Body of pancreas (tissue), 4 donors: ENCODE measurements at regions not wholly inside any gene's neighbourhood (a gene's known extent, or its start where the extent isn't known, plus 50 kb on each side); places are given as distances from the start of the nearest gene placed in this dataset.

Source experiments
- ATAC-seq: fragments of 150-250 bp; one replicate; pipeline ENCODE4 v1.9.1; 2016
- DNase-seq, 4 donors: peaks; one replicate each; pipeline ENCODE4 v3.0.0-alpha.2; 2019
- H3K27ac ChIP-seq, 4 donors: fragments of 200-600 bp; sonication (generic); 1 replicate in 3 of 4; 2 replicates in 1 of 4; pipeline versions ENCODE4 v1.5.1 to v1.6.1; 2016 to 2019; ENCODE audit warnings: mild to moderate bottlenecking in 1 of 4, mixed read lengths in 1 of 4, moderate library complexity in 1 of 4
- H3K27me3 ChIP-seq, 2 donors: fragments of 200-600 bp; sonication (generic); one replicate each; pipeline ENCODE4 v1.6.0; 2016; ENCODE audit warnings: mild to moderate bottlenecking in 1 of 2
- H3K36me3 ChIP-seq, 2 donors: fragments of 200-600 bp; sonication (generic); replicated peaks in 1 of 2; 2 replicates each; pipeline ENCODE4 v1.5.1; 2016; ENCODE audit warnings: low read depth in 2 of 2; ENCODE audit not compliant: insufficient read depth in 1 of 2
- H3K4me1 ChIP-seq: fragments of 200-600 bp; sonication (generic); one replicate; pipeline ENCODE4 v1.6.0; 2016
- H3K4me3 ChIP-seq, 2 donors: fragments of 200-600 bp; sonication (generic); 1 replicate in 1 of 2; 2 replicates in 1 of 2; pipeline ENCODE4 v1.5.1; 2016 to 2019
- H3K9me3 ChIP-seq, 3 donors: fragments of 200-600 bp; sonication (generic); 1 replicate in 2 of 3; 2 replicates in 1 of 3; pipeline ENCODE4 v1.5.1; 2016
- POLR2A ChIP-seq, 3 donors: fragments of 450-650 bp; IDR thresholded peaks; one replicate each; pipeline ENCODE4 v1.6.1; 2016; ENCODE audit warnings: antibody characterized with exemption in 3 of 3, mild to moderate bottlenecking in 2 of 3
- WGBS, 2 donors: methylation state at CpG; one replicate each; pipeline ENCODE4 v1.1.5; 2017; 5-methylcytosine and 5-hydroxymethylcytosine counted together
- intact Hi-C: fragments of 100-400 bp; cut with DNase I; formaldehyde crosslinking; loops from one replicate; pipeline ENCODE4 v1.15.1; 2023
- TF ChIP-seq, protein P1 (sequence below), 7 experiments: fragments of 450-650 bp in 4 of 7; fragments of 200-600 bp in 3 of 7; sonication (generic) in 3 of 7; IDR thresholded peaks; one replicate each; pipeline ENCODE4 v1.5.1; 2016 to 2019; ENCODE audit warnings: antibody characterized with exemption in 7 of 7

DNA sequence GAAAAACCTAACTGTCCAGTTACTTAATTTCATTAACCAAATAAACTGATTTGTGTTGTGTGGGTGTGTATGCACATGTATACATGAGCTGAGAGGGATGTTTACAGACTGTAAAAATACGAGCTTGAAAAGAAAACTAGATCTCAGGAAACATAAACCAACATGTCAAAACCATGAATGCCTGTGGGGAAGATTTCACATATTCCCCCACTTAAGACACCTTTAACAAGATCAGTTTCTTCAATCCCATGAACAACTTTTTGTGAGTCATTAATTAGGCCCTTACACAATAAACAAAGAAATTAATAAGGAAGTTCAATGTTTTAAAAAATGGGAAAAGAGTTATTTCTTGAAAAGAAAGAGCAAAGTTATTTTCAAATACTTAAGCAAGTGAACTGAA is 170.8 kb downstream of the ZNF674 start:
- H3K36me3 ChIP-seq = no peaks in the 10 kb centered on the region
- 20 to 27% methylated on average over 1 of the region's 1 CpG for WGBS, 2 donors
- no peaks in the 10 kb centered on the region for H3K9me3 ChIP-seq
- no peaks in the 10 kb centered on the region for H3K27me3 ChIP-seq
- no peak for ATAC-seq
- no peak for DNase-seq
- TF ChIP-seq, protein P1, sequence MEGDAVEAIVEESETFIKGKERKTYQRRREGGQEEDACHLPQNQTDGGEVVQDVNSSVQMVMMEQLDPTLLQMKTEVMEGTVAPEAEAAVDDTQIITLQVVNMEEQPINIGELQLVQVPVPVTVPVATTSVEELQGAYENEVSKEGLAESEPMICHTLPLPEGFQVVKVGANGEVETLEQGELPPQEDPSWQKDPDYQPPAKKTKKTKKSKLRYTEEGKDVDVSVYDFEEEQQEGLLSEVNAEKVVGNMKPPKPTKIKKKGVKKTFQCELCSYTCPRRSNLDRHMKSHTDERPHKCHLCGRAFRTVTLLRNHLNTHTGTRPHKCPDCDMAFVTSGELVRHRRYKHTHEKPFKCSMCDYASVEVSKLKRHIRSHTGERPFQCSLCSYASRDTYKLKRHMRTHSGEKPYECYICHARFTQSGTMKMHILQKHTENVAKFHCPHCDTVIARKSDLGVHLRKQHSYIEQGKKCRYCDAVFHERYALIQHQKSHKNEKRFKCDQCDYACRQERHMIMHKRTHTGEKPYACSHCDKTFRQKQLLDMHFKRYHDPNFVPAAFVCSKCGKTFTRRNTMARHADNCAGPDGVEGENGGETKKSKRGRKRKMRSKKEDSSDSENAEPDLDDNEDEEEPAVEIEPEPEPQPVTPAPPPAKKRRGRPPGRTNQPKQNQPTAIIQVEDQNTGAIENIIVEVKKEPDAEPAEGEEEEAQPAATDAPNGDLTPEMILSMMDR (IDR thresholded peaks at IDR 0.05) = no peak
- TF ChIP-seq POLR2A (IDR thresholded peaks at IDR 0.05) = no peak
- H3K27ac ChIP-seq = no peak overlapping the region
- intact Hi-C loops = no loop called here
- no peaks in the 10 kb centered on the region for H3K4me1 ChIP-seq
- H3K4me3 ChIP-seq = no peak overlapping the region

DNA sequence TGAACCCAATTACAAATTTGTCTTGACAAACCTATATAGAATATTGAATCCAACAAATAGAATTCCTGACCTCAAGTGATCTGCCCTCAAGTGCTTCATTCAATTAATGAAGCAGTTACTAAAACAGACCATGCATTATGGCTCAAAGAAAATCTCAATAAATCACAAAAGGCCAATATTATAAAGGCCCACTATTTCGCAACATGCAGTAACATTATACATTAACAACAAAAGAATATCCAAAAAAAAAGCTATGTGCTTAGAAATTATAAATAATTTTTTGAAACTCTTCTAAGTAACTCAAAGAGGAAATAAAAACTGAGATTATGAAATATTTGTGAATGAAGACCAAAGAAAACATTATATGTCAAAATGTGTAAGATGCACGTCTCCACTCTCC is 177.7 kb downstream of the ZNF674 start:
- DNase-seq (no peak), ATAC-seq (no peak)
- H3K27ac ChIP-seq = no peak overlapping the region
- 80 to 93% methylated on average over 2 of the region's 2 CpGs for WGBS, 2 donors
- TF ChIP-seq POLR2A (IDR thresholded peaks at IDR 0.05) = no peak
- TF ChIP-seq, protein P1 (IDR thresholded peaks at IDR 0.05) = no peak
- intact Hi-C loops = no loop called here
- no peaks in the 10 kb centered on the region for H3K9me3 ChIP-seq
- H3K27me3 ChIP-seq = no peaks in the 10 kb centered on the region
- no peaks in the 10 kb centered on the region for H3K4me1 ChIP-seq
- no peak overlapping the region for H3K4me3 ChIP-seq
- no peaks in the 10 kb centered on the region for H3K36me3 ChIP-seq

DNA sequence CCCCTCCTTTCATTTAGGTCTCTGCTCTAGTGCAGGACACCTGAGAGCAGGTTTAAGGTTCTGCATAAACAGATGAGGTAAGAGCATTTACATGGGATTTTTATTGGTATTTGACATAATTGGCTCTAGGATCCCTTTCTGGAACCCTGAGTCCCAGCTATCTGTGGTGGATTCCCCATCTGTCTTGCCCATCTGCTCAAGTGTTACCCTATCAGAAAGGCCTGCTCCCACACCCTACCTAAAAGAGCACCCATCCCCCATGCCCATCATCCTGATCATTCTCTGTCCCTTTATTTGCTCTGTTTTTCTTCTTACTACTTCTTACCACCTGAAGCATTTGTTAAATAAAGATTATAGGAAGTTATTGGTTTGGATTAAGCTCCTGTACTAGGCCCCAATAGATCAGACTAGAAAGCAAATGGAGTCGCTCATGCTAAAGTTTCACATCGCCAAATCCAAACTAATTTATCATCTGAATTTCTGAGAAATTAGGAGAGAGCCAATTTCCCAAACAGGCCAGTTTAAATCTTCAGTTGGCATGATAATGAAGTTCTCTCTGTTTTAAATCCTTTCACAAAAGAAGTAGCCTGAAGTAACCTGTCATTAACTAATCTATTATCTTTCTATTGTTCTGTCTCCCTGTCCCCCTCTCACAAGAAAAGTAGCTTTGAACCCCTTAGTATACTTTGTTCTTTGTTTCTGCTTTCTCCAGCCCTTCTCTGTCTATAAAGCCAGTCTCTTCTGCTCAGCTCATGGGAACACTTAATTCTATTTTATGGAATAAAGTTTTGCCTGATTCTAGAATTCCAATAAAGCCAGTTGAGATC is 178.6 kb downstream of the ZNF674 start:
- ATAC-seq = no peak
- 92 to 96% methylated on average over 2 of the region's 2 CpGs for WGBS, 2 donors

DNA sequence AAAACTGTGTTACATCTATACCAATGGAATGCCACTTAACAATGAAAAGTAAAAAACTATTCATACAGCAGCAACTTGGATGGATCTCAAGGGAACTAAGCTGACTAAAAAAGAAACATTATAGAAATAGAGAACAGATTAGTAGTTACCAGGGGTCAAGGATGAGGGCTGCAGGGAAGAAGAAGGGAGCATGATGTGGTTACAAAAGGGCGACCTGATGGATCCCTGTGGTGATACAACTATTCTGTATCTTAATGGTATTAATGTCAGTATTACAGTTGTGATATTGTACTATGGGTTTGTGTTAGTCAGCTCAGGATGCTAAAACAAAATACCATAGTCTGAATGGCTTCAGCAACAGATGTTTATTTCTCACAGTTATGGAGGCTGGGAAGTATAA is 190.7 kb downstream of the ZNF674 start:
- no peak overlapping the region for H3K27ac ChIP-seq
- intact Hi-C loops = no loop called here
- H3K4me1 ChIP-seq = no peaks in the 10 kb centered on the region
- H3K4me3 ChIP-seq = no peak overlapping the region
- H3K9me3 ChIP-seq = no peaks in the 10 kb centered on the region
- H3K36me3 ChIP-seq = no peaks in the 10 kb centered on the region
- 50 to 61% methylated on average over 1 of the region's 1 CpG for whole genome bisulfite sequencing, 2 donors
- no peak for TF ChIP-seq POLR2A (IDR thresholded peaks at IDR 0.05)
- TF ChIP-seq, protein P1 (IDR thresholded peaks at IDR 0.05) = no peak
- DNase-seq (no peak), ATAC-seq (no peak)
- no peaks in the 10 kb centered on the region for H3K27me3 ChIP-seq

More for the DNA sequence above, 178.6 kb downstream of the ZNF674 start:
- H3K9me3 ChIP-seq = no peaks in the 10 kb centered on the region
- H3K27ac ChIP-seq = no peak overlapping the region
- H3K4me3 ChIP-seq = no peak overlapping the region
- no peaks in the 10 kb centered on the region for H3K36me3 ChIP-seq
- DNase-seq = no peak
- no peaks in the 10 kb centered on the region for H3K27me3 ChIP-seq
- no peaks in the 10 kb centered on the region for H3K4me1 ChIP-seq
- TF ChIP-seq, protein P1 (IDR thresholded peaks at IDR 0.05) = no peak
- no peak for TF ChIP-seq POLR2A (IDR thresholded peaks at IDR 0.05)
- intact Hi-C loops = no loop called here
